CD4-positive, alpha-beta T cell treated with Interleukin-10 for 1 hour (primary cell): ENCODE measurements at regions not wholly inside any gene's neighbourhood (a gene's known extent, or its start where the extent isn't known, plus 50 kb on each side); places are given as distances from the start of the nearest gene placed in this dataset.
"Not testable (repeated sequence)": the region's sequence is repeated elsewhere in the genome, so short reads cannot be mapped to it uniquely, and the experiment has no call there.

Source experiments
- DNase-seq: peaks from one replicate; pipeline ENCODE4 v3.0.0-alpha.2; 2020

- no peak for DNase-seq
These were observed 70.7 kb downstream of the CETN3 start for GRCh38 chr5:90338712-90339372.

GRCh38 chr5:90337449-90338052 is 72.0 kb downstream of the CETN3 start:
- DNase-seq = no peak

DNA sequence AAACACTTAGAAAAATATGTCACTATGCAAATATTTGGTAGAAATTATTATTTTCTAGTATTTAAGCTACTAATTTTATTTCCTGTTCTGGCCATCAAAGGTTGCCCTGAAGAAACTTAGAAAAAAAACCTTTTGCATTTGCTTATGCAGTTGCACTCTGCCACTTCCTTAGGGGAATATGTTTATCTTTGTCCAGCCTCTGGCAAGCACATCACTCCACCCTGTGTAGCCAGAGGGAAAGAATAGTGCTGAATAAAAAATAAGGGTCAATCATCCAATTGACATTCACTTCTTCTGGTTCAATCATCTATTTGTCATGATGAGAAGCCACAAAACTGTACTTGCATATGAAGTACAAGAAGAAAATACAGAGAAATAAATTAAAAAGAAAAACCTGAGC is 72.8 kb downstream of the CETN3 start:
- no peak for DNase-seq

- DNase-seq = no peak
These were observed 74.8 kb downstream of the CETN3 start for GRCh38 chr5:90334741-90335140.

- no peak for DNase-seq
These were observed 79.6 kb downstream of the CETN3 start for GRCh38 chr5:90329911-90330310.

GRCh38 chr5:90326995-90327394 is 82.6 kb downstream of the CETN3 start:
- DNase-seq = no peak

GRCh38 chr5:90325093-90325492 is 84.5 kb downstream of the CETN3 start:
- no peak for DNase-seq

DNA sequence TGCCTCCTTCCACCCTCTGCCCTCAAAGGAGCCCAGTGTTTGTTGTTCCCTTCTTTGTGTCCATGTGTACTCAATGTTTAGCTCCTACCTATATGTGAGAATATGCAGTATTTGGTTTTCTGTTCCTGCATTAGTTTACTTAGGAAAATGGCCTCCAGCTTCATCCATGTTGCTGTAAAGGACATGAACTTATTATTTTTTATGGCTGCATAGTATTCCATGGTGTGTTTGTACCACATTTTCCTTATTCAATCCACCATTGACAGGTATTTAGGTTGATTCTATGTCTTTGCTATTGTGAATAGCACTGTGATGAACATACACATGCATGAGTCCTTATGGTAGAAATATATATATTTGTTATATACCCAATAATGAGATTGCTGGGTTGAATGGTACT is 89.2 kb downstream of the CETN3 start:
- DNase-seq = not testable (repeated sequence)

DNA sequence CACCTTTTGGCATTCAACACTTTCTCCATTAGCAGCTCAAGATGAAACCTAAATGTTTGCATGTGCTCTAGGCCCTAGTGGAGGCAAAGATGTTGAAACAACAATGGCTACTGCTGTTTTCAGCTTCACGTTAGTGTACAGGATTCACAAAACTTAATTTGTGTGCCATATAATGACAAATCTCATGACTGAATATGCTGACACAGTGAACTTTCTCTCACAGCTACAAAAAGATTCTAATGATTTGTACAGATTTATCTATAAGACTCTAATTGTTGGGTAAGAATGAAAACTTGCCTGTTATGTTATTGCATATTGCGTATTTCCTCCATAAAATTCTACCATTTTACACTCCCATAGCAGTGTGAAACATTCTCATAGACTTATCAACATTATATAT is 97.5 kb downstream of the CETN3 start:
- no peak for DNase-seq

DNA sequence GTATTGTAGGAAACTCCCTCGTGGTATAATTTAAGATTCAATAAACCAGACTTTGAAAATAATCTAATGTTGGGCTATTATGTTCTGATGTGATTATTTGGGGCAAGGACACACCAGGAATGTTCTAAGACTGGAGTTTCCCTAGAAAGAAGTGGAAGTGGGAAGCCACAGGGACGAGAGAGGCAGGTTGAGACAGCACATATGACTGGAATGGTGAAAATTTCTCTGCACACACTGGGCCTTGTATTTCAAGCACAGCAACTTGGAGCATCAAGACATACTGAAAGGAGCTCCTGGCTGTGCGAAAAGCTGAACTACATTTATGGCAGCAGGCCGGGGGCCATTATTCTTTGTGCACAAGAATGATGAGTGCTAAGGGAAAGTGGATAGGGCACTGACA is 98.2 kb downstream of the CETN3 start:
- DNase-seq = no peak

DNA sequence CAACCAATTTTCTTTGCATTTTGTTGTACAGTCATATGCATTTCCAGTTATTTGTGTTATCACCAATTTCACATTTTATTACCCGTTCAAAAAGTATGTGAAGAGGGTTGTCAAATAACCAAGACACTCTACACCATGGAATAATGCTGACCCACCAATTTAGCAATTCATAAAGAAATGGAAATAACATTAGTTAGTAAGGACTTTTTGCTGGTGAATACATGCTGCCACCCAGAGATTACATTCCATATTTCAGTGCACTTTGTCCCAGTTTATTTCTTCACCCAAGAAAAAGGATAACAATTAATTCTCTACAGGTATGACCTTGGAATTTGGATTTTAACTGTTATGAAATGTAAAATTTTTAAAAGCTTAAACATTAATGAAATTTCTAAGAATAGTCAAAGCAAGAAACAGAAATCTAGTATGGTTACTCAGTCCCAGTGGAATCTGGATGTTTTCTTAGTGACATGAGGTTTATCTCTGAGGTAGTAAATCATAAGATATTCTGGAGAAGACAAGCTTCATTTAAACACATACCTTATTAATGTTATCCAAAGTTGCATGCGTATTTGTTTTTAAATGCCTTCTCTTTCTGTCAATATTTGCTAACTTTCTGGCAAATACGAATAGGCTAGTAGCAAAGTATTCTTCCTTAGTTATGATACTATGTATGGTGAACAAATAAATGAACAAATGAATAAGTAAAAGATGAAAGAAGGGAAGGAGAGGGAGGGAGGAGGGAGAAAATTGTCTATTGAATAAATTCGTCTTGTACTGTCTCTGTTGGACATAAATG is 100.6 kb downstream of the CETN3 start:
- no peak for DNase-seq

- DNase-seq = no peak
These were observed 101.8 kb downstream of the CETN3 start for GRCh38 chr5:90307782-90308181.

DNA sequence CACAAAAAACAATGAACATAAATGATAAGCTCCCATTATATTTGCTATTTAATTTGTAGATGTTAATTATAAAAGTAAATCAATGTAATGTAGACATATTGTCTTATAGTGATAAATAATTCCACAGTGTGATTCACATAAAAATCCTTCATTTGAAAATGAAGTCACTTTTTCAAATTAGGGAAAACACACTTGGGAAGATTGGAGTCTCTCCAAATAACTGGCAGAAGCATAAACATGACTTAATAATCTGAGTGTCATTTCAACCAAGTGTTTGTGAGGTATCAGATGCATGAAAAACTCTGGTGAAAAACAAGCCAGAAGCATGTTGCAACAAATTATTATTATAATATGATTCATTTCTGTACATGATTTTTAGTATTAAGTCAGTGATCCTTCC is 102.2 kb downstream of the CETN3 start:
- no peak for DNase-seq

- no peak for DNase-seq
These were observed 102.9 kb downstream of the CETN3 start for GRCh38 chr5:90306613-90307012.

GRCh38 chr5:90305041-90305720 is 104.4 kb downstream of the CETN3 start:
- no peak for DNase-seq

DNA sequence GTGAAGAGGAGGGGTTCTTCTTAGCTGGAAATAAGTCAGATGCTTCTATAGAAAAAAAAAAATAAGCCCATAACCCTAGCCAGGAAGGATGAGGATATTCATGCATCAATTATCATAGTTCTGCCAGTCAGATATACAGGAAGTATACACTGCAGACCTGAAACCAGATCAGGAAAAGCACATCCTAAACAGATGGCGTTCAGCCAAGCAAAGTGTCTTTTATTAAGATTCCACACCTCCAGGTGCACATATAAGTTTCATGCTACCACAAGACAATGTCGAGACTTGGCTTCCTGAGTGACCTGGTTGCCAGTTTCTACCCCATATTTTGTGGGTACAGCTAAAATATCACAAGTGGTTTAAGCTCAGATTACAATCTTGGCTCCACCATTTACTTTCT is 108.3 kb downstream of the CETN3 start:
- no peak for DNase-seq

DNA sequence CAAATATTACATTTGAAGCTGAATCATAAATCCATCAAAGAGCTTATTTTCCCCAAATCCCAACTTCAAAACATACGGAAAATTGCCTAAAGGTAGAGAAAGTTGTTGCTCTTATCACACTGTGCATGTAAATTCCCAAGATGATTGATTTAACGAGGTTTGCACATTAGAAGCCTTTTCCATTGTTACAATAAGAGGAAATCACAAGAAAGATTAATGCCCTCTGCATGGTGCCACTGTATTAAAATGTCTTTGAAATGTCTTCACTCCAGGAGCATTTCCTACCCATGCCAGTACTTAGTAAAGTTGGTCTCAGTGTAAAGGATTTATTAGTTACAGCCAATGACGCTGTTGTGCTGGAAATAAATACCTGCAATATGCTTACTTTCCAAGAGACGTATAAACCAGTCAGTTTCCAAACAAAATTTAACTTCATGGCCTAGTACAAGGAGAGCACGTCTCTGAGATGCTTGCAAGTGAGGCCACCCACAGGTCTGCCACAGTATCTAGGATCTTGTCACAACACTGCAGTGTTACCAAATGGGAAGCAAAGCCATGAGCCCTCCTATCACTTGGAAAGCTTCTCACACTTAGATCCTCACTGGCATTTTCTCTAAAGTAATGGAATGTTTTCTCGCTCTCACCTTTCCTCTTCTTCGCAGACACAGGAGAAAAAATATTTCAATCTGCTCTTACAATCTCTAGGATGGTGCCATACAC is 112.4 kb downstream of the CETN3 start:
- no peak for DNase-seq

- no peak for DNase-seq
These were observed 115.0 kb downstream of the CETN3 start for GRCh38 chr5:90294604-90295003.

- DNase-seq = no peak
These were observed 115.6 kb downstream of the CETN3 start for GRCh38 chr5:90293931-90294330.

DNA sequence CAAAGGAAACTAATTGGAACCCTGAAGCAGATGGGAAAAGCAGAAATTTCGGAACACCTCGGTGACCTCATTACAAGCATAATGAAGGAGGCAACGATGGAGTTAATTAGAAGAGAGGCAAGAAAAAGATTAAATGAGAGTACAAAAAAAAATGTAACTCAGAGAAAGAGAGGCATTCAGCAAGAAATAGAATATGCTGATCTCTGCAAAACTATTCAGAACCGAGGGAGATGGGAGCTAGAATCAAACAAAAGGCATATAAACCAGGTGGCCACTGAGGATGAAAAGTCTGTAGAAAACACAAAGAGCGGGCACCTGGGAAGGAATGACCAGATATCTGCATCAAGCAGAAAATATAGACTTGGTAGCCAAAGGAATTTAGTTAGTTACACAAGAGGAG is 118.9 kb downstream of the CETN3 start:
- no peak for DNase-seq

GRCh38 chr5:90289837-90290236 is 119.7 kb downstream of the CETN3 start:
- no peak for DNase-seq

DNA sequence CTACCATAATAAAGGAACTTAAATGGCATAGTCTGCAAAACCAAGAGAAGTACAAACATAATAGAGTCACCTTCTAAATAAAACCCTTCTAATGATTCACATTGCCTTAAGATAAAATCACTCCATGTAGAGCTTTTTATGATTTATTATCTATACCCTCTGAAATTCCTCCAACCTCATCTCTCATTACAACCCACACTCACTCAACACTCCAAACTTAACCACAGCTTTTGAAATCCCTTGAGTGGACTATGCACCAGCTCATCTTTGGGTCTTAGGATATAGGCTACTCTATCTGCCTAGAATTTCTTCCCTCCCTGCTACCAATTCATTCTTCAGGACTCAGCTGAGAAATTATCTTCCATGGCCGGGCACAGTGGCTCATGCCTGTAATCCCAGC is 122.5 kb downstream of the CETN3 start:
- DNase-seq = no peak

GRCh38 chr5:90285581-90285980 is 124.0 kb downstream of the CETN3 start:
- DNase-seq = no peak
